ENCODE measurements at regions not wholly inside any gene's neighbourhood (a gene's known extent, or its start where the extent isn't known, plus 50 kb on each side); places are given as distances from the start of the nearest gene placed in this dataset.
"Not testable (repeated sequence)": the region's sequence is repeated elsewhere in the genome, so short reads cannot be mapped to it uniquely, and the experiment has no call there.

DNA sequence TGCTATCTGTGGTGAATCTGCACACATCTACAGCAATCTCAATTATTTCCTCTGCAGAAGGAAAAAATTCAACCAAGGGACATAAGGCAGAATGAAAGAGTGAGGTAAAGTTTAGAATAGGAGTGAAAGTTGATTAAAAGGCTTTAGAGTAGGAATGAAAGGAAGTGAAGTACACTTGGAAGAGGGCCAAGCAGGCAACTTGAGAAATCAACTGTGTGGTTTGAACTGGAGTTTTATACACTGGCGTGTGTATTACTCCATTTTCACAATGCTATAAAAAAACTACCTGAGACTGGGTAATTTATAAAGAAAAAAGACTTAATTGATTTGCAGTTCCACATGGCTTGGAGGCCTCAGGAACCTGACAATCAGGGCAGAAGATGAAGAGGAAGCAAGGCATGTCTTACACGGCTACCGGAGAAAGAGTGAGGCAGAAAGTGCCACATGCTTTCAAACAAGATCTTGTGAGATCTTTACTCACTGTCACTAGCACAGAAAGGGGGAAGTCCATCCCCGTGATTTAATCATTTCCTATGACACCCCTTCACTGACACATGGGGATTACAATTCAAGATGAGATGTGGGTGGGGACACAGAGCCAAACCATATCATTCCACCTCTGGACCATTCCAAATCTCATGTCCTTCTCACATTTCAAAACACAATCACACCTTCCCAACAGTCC lies 234.8 kb downstream of the IL15 start:
- ChIA-PET CTCF (no interaction called here), POLR2A (no interaction called here)
- Mint-ChIP-seq H3K9me3 (peaks cover 5% of the 10 kb centered on the region), H3K27me3 (no peaks in the 10 kb centered on the region), H3K4me1 (ENCODE audit: low read depth) (no peaks in the 10 kb centered on the region), H3K4me3 (no peak overlapping the region), H3K27ac (no peak overlapping the region), H3K36me3 (ENCODE audit: low read depth) (no peaks in the 10 kb centered on the region)
- Histone ChIP-seq H3K27ac (ENCODE audit: low read depth in 1 of 2, low read length in 2 of 2) (no peak overlapping the region), H3K4me1 (ENCODE audit: insufficient read depth, low read length) (no peaks in the 10 kb centered on the region), H3K36me3 (ENCODE audit: insufficient read depth, low read length) (no peaks in the 10 kb centered on the region), H3K27me3 (ENCODE audit: control insufficient read depth in 1 of 2, insufficient read depth in 2 of 2, low read length in 2 of 2) (peaks cover 0 to 8% of the 10 kb centered on the region in 2 experiments), H3K9me3 (ENCODE audit: control insufficient read depth in 1 of 2, insufficient read depth in 1 of 2, low read length in 2 of 2) (peaks cover 0 to 6% of the 10 kb centered on the region in 2 experiments), H3K4me3 (ENCODE audit: low read length) (no peak overlapping the region)
- DNase-seq (no peak), ATAC-seq (ENCODE audit: poor library complexity) (no peak)
- intact Hi-C loops (cut with DNase I, micrococcal nuclease), result no loop called here
- no peak for TF ChIP-seq CTCF (IDR thresholded peaks at IDR 0.05)

DNA sequence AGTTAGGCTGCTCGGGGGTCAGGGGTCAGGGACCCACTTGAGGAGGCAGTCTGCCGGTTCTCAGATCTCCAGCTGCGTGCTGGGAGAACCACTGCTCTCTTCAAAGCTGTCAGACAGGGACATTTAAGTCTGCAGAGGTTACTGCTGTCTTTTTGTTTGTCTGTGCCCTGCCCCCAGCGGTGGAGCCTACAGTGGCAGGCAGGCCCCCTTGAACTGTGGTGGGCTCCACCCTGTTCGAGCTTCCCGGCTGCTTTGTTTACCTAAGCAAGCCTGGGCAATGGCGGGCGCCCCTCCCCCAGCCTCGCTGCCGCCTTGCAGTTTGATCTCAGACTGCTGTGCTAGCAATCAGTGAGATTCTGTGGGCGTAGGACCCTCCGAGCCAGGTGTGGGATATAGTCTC lies 246.3 kb downstream of the IL15 start:
- H3K27ac Mint-ChIP-seq, CTCF ChIA-PET: not testable (repeated sequence)

GRCh38 chr4:141884070-141884469 lies 247.7 kb downstream of the IL15 start:
- TF ChIP-seq CTCF (IDR thresholded peaks at IDR 0.05), result no peak
- POLR2A ChIA-PET, result no interaction called here

More for the DNA sequence above, 246.3 kb downstream of the IL15 start:
- H3K4me3 ChIP-seq (ENCODE audit: low read length); H3K36me3 Mint-ChIP-seq (ENCODE audit: low read depth); H3K27ac ChIP-seq (ENCODE audit: low read depth in 1 of 2, low read length in 2 of 2); H3K9me3 Mint-ChIP-seq; ATAC-seq (ENCODE audit: poor library complexity); intact Hi-C loops (cut with DNase I, micrococcal nuclease); H3K27me3 ChIP-seq (ENCODE audit: control insufficient read depth in 1 of 2, insufficient read depth in 2 of 2, low read length in 2 of 2); H3K9me3 ChIP-seq (ENCODE audit: control insufficient read depth in 1 of 2, insufficient read depth in 1 of 2, low read length in 2 of 2); H3K4me3 Mint-ChIP-seq; H3K4me1 Mint-ChIP-seq (ENCODE audit: low read depth); DNase-seq; H3K4me1 ChIP-seq (ENCODE audit: insufficient read depth, low read length); H3K27me3 Mint-ChIP-seq; POLR2A ChIA-PET; H3K36me3 ChIP-seq (ENCODE audit: insufficient read depth, low read length): not testable (repeated sequence)

DNA sequence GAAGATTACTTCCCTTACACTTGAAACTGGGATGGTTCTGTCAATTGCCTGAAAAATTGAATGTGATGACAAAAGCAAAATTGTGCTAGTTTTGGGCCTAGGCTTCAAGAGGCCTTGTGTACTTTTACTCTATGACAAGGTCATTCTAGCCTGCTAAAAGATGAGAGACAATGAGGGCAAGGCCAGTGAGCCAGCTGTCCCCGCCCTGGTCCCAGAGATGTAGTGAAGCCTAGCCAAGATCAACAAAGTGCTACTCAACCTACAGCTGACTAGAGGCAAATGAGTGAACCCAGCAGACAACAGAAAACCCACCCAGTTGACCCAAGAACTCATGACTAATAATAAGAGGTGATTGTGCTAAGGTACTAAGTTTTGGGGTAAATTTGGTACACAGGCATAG lies 248.7 kb downstream of the IL15 start:
- no peaks in the 10 kb centered on the region for H3K4me1 ChIP-seq (ENCODE audit: insufficient read depth, low read length)
- Mint-ChIP-seq H3K4me3 (no peak overlapping the region), H3K27me3 (no peaks in the 10 kb centered on the region), H3K9me3 (no peaks in the 10 kb centered on the region), H3K36me3 (ENCODE audit: low read depth) (no peaks in the 10 kb centered on the region), H3K27ac (no peak overlapping the region), H3K4me1 (ENCODE audit: low read depth) (no peaks in the 10 kb centered on the region)
- TF ChIP-seq CTCF (IDR thresholded peaks at IDR 0.05), result no peak
- DNase-seq, result no peak
- no peaks in the 10 kb centered on the region for H3K36me3 ChIP-seq (ENCODE audit: insufficient read depth, low read length)
- ChIA-PET CTCF (no interaction called here), POLR2A (no interaction called here)
- no peaks in the 10 kb centered on the region for H3K27me3 ChIP-seq (ENCODE audit: control insufficient read depth in 1 of 2, insufficient read depth in 2 of 2, low read length in 2 of 2)
- no peaks in the 10 kb centered on the region for H3K9me3 ChIP-seq (ENCODE audit: control insufficient read depth in 1 of 2, insufficient read depth in 1 of 2, low read length in 2 of 2)
- no peak overlapping the region for H3K27ac ChIP-seq (ENCODE audit: low read depth in 1 of 2, low read length in 2 of 2)
- intact Hi-C loops (cut with DNase I, micrococcal nuclease), result no loop called here
- no peak for ATAC-seq (ENCODE audit: poor library complexity)
- no peak overlapping the region for H3K4me3 ChIP-seq (ENCODE audit: low read length)

More at GRCh38 chr4:141884070-141884469, 247.7 kb downstream of the IL15 start:
- H3K27ac Mint-ChIP-seq, result no peak overlapping the region
- no peaks in the 10 kb centered on the region for H3K9me3 ChIP-seq (ENCODE audit: control insufficient read depth in 1 of 2, insufficient read depth in 1 of 2, low read length in 2 of 2)
- DNase-seq (no peak), ATAC-seq (ENCODE audit: poor library complexity) (no peak)
- no peaks in the 10 kb centered on the region for H3K36me3 ChIP-seq (ENCODE audit: insufficient read depth, low read length)
- no peak overlapping the region for H3K4me3 Mint-ChIP-seq
- intact Hi-C loops (cut with DNase I, micrococcal nuclease), result no loop called here
- H3K36me3 Mint-ChIP-seq (ENCODE audit: low read depth), result no peaks in the 10 kb centered on the region
- no peaks in the 10 kb centered on the region for H3K9me3 Mint-ChIP-seq
- no peaks in the 10 kb centered on the region for H3K4me1 Mint-ChIP-seq (ENCODE audit: low read depth)
- H3K27me3 Mint-ChIP-seq, result no peaks in the 10 kb centered on the region
- CTCF ChIA-PET, result interaction anchor here (1.5 kb wide), 1 partner anchor 14 kb away, joined by 3 read pairs; no protein-coding TSS in a partner anchor
- no peaks in the 10 kb centered on the region for H3K27me3 ChIP-seq (ENCODE audit: control insufficient read depth in 1 of 2, insufficient read depth in 2 of 2, low read length in 2 of 2)
- H3K4me1 ChIP-seq (ENCODE audit: insufficient read depth, low read length), result no peaks in the 10 kb centered on the region
- no peak overlapping the region for H3K4me3 ChIP-seq (ENCODE audit: low read length)
- no peak overlapping the region for H3K27ac ChIP-seq (ENCODE audit: low read depth in 1 of 2, low read length in 2 of 2)
